HUDEP-2 (cell line): ENCODE measurements at regions not wholly inside any gene's neighbourhood (a gene's known extent, or its start where the extent isn't known, plus 50 kb on each side); places are given as distances from the start of the nearest gene placed in this dataset.

Experiments
- DNase-seq, 76 experiments: peaks; one replicate each; lab custom pipeline; 2025; ENCODE audit not compliant: unreplicated experiment in 76 of 76; lab: John Stamatoyannopoulos, UW

DNA sequence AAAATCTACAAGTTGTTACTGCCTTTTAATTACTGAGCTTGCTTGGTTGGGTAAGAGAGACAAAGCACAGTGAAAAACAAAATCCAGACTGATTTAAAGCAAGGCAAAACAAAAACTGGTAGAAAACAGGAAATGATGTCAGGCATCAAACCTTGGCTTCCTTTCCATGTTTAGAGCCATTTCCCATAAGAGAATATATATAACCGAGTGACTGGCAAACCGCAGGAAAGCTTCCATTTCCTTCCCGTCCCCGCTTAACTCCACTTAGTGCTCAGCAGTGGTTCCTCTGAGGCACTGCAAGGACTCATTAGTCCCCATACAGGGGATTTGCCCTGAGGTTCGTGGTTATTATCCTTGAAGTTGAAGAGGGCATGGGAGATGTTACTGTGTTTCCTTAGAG lies 446.3 kb downstream of the LPIN1 start:
- DNase-seq = no peak

DNA sequence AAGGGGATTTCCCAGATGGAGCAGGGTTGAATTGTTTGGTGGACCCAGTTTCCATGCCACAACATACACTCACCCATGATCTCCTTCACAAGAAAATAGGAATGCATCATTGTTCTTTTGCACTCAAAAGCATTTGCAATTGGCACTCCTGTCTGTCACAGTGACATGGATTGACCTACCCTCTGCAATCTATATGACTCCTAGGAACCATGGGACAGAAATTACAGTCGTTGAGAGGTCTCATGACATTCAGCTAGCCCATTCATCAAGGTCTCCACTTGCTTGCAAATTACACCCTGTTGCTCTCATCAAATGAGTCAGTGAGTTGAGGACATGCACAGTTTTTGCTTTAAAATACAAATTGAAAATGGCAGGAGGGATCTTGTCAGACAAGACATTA lies 448.5 kb downstream of the LPIN1 start:
- no peak for DNase-seq

DNA sequence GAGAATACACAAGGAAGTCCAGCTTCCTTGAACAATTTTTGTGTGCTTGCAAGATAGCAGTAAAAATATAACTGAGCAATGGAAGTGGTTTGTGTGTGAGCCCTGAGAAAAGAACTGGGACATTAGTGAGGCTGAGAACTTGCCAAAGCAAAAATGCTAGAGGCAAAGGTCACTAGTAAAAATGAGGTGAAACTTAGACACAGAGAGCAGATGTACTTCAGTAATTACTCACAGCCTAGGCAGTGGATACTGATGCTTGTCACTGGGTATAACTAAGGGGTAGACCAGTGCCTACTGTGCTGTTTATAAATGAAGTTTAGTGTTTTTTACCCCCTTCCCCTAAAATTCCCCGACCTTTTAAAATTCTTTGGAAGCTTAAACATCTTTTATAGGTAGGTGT lies 450.1 kb downstream of the LPIN1 start:
- DNase-seq = no peak

DNA sequence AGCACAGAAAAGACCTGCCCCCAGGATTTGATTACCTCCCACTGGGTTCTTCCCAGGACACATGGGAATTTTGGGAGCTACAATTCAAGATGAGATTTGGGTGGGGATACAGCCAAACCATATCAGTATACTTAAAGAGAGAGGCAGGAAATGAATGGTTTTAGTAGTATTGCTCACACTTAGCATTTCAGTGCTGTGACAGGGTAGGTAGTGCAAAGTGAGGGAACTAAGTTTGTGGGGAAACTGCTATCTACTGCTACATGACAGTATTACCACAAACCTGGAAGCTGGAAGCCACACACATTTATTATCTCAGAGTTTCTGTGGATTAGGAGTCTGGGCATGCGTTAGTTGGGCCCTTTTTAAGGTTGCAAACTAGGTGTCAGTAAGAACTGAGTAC lies 450.7 kb downstream of the LPIN1 start:
- no peak for DNase-seq

DNA sequence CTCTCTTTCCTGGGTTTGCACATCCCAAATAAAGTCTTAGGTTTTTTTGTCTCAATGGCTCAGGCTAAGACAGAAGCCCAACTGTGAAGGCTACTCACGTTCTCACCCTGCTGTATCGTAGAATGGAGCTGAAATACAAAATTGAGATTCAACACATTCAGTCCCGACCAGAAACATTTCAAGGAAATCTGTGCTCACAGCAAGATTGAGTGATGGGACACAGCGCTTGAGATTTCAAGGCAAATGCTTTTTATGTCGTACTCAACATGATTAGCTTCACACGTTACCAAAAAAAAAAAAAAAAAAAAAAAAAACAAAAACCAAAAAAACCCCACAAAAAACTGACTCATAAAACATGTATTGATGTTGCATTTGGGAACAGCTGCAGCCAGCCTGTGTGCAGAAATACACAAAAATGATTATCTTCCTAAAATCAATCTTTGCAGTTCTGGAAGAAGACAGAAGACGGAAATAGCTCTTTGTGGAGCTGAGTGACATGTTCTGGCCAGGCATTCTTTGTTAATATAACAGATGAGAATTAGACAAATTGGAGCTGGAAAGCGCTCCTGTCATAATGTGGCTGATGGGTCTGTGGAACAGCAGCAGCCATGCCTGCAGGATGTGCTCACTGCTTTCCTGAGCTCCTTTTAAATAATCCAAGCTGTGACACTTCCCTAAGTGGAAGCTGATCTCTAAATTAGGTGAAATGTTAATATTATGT lies 453.2 kb downstream of the LPIN1 start:
- DNase-seq = no peak

DNA sequence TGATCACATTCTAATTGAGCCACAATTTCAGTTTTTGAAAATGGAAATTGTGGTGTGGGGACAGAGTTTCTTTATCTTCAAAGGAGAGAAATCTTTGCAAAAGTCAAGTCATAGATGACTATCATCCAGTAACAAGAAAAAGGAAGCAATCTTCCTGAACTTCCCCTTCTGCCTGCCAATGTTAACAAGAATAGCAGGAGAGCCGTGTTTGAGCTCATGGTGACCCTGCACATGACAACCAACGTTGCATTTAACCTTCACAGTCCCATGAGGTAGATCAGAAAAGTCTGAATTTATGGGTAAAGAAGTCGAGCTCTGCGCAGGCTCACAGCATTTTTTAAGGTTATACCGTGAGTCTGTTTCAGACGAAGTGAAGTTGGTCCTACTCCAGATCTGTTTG lies 454.9 kb downstream of the LPIN1 start:
- no peak for DNase-seq

DNA sequence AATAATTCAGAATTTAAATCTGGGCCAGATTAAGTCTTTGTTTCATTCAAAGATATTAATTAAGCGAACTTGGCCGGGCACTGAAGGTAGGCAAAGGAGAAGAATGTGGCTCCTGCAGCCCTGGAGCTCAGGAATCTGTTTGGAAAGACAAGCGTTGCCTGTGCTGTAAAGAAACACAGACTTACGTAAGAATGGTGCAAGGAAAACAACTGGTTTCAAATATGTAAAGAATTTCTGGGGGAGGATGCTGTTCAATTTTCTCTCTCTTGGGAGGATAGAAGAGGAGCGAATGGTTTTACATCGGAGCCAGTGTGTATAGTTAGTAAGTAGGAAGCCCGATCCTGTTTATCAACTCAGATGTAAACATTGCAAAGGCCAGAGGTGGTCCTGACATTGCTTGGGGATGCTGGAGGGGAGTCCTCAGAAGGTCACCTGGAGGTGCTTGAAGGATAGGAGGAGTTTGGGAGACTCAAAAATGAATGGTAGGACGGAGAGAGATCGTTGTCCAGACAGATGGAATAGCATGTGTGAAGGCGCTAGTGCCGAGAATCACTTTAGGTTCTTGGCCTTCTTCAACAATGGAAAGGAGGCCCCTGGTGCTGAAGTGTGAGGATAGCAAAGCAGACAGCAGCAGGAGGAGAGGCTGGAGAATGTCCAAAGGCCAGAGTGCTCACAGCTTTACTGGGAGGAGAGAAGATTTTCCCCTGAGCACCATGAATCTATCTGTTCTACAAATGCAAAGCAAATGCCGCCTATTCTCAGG lies 456.1 kb downstream of the LPIN1 start:
- no peak for DNase-seq

DNA sequence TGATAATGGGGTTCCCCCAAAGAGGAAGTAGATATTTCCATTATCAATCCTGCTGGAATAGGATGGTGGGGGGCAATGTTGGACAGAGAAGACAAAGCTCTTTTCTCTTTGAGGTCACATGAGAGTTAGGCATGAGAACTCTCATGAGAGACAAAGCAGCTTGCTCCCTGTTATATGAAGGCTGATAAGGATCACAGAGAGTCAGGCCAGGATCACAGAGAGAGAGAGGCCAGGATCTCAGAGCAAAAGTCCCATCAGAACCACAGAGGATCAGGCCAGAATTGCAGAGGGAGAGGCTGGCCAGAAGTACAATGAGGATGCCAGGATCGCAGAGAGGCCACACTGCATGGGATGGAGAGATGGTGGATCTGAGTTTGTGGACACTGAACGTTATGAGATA lies 457.1 kb downstream of the LPIN1 start:
- DNase-seq = no peak

DNA sequence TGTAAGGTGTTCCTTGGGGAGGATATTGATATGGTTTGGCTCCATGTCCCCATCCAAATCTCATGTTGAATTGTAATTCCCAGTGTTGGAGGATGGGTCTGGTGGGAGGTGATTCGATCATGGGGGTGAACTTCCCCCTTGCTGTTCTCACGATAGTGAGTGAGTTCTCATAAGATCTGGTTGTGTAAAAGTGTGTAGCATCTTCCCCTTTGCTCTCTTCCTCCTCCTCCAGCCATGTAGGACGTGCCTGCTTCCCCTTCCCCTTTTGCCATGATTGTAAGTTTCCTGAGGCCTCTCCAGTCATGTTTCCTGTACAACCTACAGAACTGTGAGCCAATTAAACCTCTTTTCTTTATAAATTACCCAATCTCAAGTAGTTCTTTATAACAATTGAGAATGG lies 458.7 kb downstream of the LPIN1 start:
- DNase-seq = no peak

DNA sequence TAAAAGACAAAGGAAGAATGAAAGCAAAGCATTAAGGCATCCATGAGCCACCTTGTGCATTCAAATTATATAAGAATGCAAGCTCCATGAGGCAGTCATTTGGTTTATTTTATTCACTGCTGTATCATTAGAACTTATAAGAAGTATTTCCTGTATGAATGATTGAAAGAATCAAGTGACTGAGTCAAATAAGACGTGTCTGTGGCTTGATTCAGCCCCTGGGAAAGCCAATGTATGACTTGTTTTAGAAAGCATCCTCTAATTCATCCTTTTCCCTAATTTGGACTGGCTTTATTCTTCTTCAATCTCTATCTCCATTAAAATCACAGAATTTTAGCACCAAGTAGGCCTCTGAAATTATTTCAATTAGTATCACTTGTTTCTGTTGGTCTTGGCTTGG lies 461.1 kb downstream of the LPIN1 start:
- no peak for DNase-seq

DNA sequence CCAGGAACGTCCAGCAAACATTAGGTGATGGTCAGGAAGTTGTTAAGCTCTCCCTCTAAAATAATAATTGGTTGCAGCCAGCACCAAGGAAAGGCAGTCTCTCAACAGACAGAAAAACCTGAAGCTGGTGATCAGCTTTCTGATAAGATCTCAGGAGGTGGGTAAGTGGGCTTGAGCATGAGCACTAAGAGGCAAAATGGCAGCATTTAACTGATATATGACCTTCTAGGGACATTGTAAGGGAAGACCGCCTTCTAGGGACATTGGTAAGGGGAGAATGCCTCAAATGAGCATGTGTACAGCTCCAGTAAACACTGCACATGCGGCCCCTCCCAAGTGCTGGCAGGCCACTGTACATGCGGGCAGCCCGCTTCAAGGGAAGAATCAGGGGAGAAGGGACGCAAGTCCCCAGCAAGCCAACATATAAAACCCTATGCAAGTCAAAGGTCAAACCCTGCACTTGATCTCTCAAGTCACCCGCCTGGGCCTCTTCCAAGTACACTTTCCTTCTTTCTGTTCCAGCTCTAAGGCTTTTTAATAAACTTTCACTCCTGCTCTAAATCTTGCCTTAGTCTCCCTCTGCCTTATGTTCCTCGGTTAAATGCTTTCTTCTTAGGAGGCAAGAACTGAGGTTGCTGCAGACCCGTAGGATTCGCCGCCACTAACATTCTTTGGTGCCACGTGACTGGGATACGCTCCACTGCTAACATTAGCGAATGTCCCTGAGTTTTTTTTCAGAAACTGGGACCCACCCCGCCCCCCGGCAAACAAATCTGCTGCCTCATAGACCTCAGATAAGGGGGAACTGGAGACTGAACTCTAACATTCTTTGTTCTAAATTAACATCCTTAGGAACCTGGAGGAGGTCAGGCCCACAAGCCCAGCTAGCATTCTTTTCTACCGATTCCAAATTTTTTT lies 463.8 kb downstream of the LPIN1 start:
- DNase-seq = no peak

DNA sequence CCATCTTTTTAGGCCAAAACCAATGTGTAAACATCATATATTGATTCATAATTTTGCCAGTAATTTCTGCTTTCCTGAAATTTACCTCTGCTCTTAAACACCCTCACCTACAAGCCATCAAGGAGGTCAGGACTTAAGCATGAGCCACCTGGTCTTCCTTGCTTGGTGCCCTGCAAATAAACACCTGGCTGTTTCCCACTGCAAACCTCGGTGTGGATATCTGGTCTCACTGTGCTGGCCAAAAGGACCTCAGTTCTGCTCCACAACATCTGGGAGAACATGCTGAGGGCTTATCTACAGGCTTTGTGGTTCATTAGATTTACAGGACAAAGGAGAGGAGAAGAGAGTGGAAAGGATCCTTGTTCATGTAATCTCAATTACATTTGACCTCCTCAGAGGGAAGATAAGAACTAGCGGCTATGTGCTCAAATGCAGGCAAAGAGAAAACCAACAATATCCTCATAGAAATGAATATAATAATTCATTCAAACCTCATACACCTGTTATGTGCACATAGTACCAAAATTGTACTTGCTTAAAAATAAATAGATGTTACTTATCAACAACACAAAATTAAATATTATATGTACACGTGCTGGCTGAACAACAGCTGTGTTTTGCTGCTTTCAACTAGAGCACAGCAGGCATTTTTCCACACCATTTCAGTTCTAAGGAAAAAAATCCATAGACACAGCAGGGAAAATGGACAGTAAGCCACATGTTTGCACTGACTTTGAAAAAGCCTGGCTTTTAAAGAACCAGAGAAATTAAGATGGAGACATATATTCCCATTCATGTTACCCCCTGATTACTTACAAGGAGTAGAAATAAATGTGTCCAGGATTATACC lies 465.1 kb downstream of the LPIN1 start:
- no peak for DNase-seq

DNA sequence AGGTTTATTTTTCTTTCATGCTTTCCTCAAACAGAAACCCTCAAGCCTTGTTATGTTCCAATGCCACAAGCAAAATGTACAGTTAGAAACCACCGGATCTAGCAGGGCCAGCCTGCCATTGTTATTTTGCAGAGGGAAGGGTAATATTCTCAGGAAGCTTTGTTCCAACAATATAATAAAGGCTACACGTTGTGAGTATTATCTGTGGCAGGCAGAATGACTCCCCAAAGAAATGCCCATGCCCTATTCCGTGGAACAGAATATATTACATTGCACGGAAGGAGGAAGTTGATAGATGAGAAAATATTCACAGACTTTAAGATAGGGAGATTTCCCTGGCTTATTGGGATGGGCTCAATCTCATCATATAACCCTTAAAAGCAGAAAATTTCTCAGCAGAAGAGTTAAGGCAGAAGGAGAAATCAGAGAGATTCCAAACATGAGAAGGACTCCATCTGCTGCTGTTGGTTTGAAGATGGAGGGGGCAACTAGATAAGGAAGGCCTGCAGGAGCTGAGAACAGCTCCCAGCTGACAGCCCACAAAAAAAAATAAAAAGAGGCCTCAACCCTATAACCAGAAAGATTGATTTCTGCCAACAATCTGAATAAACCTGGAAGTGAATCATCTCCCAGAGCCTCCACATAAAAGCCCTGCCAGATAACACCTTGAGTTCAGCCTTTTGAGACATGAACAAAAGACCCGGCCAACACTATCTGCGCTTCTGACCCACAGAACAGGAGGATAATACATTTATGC lies 466.6 kb downstream of the LPIN1 start:
- no peak for DNase-seq

DNA sequence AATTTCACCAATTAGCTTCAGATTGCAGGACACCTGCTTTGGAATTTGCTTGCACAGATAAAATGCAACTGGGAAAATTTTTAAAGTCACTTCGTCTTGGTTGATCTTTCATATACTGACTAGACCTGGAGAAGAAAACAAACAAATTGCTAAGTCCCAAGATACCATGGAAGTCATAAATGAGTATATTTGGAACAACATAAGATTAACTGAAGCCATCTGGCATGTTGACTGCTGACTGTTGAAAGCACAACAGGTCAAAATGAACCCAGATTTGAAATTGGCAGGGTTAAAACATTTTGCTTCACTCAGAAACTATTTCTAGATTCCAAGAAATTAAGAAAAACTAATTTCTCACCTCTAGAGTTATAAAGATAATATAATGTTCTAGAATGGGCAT lies 470.7 kb downstream of the LPIN1 start:
- DNase-seq = no peak

DNA sequence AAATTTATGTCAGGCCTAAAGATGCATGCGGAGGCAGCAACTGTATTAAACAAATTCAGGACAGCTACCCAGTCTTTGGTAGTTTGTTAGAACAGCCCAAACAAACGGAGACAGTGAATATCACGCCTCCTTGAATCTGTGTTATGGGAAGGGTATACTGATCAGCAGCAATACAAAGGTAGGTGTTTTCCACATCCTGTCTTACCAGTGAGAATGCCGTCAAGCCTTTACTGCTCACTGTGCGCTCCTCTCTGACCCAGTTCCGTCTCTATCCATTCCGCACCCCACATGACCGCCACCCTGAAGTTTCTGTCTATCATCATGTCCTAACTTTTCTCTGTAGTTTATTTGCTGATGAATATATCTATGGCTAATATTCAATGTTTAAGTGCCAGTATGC lies 473.3 kb downstream of the LPIN1 start:
- DNase-seq = no peak

DNA sequence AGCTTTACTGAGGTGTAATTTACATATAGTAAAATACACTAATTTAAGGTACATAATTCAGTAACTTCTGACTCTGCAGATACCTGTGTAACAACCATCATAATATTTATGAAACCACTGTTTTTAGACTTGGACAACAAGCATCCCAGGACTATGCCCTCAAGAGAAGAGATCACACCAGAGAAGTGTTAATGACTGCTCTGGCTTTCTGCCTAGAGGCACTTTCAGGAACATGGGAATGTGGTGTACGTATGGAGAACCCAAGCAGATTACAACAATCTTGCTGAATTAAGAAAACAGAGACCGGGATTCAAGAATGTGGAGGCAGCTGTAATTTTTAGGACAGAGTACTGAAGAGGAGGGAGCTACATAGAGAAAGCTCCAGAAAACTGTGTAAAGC lies 475.2 kb downstream of the LPIN1 start:
- no peak for DNase-seq

DNA sequence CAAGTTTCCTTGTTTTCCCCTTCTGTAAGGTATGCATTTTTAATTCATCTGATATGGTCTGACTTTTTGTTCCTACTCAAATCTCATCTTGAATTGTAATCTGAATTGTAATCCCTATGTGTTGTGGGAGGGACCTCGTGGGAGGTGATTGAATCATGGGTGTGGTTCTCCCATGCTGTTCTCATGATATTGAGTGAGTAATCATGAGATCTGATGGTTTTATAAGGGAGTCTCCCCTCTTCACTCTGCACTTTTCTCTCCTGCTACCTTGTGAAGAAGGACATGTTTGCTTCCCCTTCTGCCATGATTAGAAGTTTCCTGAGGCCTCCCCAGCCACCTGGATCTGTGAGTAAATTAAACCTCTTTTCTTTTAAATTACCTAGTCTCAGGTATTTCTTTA lies 476.1 kb downstream of the LPIN1 start:
- no peak for DNase-seq

DNA sequence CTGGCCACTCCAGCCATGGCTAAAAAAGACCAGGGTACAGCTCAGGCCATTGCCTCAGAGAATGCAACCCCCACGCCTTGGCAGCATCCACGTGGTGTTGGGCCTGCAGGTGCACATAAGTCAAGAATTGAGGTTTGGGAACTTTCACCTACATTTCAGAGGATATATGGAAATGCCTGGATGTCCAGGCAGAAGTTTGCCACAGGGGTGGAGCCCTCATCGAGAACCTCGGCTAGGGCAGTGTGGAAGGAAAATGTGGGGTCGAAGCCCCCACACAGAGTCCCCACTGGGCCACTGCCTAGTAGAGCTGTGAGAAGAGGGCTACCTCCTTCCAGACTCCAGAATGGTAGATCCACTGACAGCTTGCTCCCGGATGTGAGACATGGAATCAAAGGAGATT lies 477.3 kb downstream of the LPIN1 start:
- no peak for DNase-seq

DNA sequence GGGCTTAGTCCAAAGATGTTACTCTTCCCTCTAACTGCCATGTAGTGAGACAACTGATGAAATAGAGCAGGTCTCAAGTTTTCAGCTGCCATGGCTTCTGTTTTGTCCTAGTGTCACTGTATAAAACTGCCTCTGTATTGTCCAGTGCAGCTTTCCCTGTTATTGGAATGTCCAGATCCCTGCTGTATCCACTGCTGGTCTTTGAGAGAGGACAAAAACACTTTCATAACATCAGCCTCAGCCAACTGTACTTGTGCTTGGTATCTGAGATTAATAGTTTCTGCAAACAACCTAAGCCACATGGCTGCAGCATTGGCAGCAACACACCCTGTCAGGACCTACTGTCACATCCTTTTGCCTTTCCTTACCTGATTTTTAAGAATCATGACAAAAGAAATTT lies 480.2 kb downstream of the LPIN1 start:
- no peak for DNase-seq
